ENCODE measurements at regions not wholly inside any gene's neighbourhood (a gene's known extent, or its start where the extent isn't known, plus 50 kb on each side); places are given as distances from the start of the nearest gene placed in this dataset.

- DNase-seq, result no peak
Observed at GRCh38 chr1:57789936-57790335, 366.1 kb upstream of the DAB1 start.

DNA sequence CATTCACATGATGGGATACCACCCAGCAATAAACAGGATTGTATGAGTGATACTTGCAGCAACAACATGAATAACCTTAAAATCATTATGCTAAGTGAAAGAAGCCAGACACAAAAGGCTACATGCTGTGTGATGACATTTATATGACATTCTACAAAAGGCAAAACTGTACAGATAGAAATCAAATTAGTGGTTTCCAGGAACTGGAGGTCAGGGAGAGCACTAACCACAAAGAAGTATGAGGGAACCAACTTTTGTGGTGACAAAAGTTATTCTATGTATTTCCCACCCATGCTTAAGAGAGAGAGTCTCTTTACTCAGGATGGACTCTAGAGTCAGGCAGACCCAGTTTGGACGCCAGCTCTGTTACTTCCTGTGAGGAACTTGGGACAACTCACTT, 364.5 kb upstream of the DAB1 start:
- no peak for DNase-seq

GRCh38 chr1:57784356-57784755, 360.5 kb upstream of the DAB1 start:
- no peak for DNase-seq

GRCh38 chr1:57782357-57782756, 358.5 kb upstream of the DAB1 start:
- no peak for DNase-seq

DNA sequence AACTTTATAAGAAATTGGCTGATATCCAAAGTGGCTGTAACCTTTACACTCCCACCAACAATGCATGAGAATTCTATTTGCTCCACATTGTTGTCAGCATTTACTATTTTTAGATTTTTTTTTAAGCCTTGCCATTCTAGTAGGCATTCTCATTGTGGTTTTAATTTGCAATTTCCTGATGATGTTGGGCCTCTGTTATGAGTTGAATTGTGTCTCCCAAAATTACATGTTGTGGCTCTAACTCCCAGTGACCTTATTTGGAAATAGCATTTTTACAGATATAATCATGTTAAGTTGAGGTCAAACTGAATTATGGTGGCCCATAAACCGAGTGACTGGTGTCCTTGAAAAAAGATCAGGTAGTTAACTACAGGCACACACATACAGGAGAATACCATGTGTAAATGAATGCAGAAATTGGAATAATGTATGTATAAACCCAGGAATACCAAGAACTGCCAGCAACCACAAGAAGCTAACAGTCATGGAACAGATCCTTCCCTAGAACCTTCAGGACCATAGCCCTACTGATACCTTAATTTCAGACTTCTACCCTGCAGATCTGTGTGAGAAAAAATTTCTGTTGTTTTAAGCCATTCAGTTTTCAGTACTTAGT, 348.8 kb upstream of the DAB1 start:
- DNase-seq, result no peak

GRCh38 chr1:57770772-57771171, 346.9 kb upstream of the DAB1 start:
- no peak for DNase-seq

DNA sequence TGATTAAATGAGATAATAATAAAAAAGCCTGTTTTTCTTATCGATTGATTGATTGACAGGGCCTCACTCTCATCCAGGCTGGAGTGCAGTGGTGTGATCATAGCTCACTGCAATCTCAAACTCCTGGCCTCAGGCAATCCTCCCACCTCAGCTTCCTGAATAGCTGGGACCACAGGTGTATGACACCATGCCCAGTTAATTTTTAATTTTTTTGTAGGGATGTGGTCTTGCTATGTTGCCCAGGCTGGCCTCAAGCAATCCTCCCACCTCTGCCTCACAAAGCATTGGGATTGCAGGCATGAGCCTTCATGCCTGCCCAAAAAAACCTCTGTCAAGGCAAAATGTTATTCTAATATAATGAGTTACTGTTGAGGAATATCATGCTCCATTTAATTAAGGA, 346.4 kb upstream of the DAB1 start:
- no peak for DNase-seq

DNA sequence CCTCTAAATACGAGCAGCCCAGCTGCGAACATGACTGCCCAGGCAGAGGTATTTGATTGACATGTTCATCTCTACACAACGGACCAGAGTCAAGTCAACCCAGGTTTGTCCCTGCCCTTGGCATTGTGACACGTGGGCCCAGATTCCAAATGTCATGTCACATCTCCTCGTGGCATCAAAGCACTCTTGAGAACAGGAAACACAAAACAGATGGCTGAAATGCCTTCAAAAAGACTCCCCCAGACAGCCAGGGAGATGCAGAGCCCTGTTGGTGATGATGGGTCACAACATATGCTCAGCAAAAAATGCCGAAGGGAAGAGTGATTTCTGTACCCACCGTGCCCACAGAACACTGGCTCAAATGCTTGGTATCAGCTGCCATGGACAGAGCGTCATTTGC, 337.8 kb upstream of the DAB1 start:
- no peak for DNase-seq

GRCh38 chr1:57752843-57753242, 329.0 kb upstream of the DAB1 start:
- no peak for DNase-seq

DNA sequence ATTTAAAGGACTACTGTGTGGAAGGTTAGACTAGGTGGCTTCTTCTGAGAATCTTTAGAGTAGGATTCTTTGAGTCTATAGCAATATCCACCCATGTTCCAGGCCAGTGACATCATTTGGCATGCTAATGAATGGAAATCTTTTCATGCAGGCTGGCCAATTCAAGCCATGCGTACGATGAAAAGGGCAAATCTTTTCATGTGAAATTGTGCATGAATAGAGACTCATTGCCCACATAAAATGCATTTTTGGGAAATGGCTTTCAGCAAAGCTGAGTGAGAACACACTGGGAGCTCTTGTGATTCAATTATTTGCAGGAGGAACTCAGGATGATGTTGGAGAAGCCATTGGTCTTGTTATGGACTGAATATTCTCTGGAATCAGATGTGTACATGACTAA, 324.9 kb upstream of the DAB1 start:
- DNase-seq, result no peak

GRCh38 chr1:57747818-57748217, 324.0 kb upstream of the DAB1 start:
- no peak for DNase-seq

DNA sequence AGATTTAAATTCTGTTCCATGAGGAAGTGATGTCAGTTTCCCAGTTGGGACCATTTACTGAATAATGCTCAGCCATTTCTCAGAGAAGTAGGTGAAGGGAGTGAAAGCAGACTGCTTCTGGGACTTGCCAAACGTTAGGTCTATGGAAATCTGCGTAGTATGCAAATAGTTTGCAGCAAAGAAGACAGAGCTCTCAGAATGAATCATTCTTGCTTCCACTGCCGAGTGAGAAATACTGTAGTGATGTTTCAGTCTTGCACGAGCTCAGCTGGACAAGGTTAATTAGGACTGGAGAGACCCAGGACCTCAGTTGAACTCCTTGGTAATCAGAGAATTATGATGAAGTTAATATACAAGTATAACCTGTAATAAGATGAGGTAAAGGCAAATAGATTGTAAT, 317.7 kb upstream of the DAB1 start:
- DNase-seq, result no peak

- no peak for DNase-seq
Observed at GRCh38 chr1:57736940-57737339, 313.1 kb upstream of the DAB1 start.

DNA sequence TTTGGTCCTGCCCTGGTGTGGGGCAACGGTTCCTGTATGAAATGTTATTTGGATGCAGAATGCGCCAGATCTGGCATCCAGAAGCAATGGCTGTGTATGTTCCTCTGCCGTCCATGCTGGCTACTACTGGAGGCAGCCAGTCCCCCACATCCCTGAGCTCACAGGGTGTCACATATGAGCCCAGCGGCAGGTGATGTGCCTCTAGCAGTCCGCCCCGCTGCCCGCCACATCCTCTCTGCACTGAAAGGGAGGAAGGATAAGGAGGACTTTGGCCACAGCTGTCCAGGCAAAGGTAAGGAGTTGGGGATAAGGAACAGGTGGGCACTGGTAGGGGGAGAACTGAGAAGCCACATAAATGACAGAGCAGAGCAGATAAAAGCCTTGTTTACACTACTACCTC, 305.3 kb upstream of the DAB1 start:
- DNase-seq, result no peak

DNA sequence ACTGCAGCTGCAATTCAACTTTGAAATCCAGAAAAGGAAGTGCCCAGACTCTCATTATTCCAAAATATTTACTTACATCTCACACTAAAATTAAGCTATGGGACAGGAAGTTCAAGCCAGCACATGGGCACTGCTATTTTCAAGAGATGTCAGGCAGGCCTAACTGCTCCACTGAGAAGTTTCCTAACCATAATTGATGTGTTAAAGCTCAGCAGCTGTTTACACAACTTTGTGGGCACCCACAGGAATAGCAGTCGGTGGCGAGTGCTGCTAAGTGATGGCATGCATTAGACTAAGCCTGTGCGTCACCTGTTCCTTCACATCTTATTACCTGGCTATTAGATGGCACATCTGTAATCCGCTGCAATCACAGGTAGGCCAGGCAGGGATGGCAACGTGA, 303.3 kb upstream of the DAB1 start:
- no peak for DNase-seq

GRCh38 chr1:57725318-57725717, 301.5 kb upstream of the DAB1 start:
- DNase-seq, result no peak

GRCh38 chr1:57724535-57724934, 300.7 kb upstream of the DAB1 start:
- no peak for DNase-seq

- DNase-seq, result no peak
Observed at GRCh38 chr1:57722285-57722978, 298.6 kb upstream of the DAB1 start.

DNA sequence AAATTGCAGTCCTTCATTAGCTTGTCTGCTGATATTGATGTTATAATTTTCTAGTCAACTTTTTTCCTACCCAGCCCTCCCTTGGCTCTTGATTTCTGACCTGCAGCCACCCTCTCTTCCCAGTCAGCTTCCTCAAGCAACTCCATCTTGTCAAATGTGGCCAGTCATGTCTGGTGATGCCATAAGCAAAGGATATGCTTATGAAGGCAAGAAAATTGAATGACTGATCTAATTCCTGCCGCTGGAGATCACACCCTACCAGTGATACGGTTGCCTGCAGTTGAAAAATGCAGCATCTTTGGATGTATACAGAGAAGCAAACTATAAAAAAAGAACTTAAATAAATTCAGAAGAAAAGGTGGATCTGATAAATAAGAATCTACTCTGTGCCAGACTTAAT, 297.1 kb upstream of the DAB1 start:
- DNase-seq, result no peak

GRCh38 chr1:57719274-57719673, 295.4 kb upstream of the DAB1 start:
- no peak for DNase-seq

DNA sequence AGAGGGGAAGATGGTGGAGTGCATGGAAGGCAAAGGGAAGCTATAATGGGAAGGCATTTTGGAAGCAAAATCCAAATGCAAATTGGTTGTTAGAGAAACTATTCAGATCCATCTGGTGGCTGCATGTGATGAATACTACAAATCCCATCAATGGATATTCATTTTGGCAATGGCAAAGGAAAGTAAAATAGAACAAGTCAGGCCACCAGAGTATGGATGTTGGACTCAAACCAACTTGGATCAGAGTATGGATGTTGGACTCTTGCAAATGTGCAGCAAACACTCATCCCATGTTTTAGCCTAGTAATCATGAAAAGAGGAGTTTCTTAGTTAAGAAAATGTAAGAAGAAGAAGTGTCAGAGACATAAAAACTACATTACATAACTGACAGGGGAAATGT, 289.6 kb upstream of the DAB1 start:
- DNase-seq, result no peak

- no peak for DNase-seq
Observed at GRCh38 chr1:57712846-57713245, 289.0 kb upstream of the DAB1 start.

GRCh38 chr1:57711326-57711725, 287.5 kb upstream of the DAB1 start:
- DNase-seq, result no peak

DNA sequence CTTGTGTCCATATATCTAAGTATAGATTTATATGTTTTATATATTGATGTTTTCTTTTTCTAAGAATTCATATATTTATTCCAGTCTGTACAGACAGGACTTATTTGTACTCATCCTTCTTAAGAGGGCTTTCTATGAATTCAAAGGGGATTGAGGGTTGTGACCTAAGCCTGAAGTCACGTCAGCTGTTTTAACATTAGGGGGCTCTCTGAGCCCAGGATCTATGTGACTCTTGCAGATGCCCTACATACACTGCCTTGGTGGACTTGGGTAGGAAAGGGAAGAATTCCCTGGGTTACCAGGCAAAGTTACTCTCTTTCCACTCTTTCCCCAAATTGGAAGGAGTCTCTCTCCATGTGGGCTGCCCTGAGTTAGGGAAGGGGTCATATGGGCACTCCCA, 283.8 kb upstream of the DAB1 start:
- no peak for DNase-seq

DNA sequence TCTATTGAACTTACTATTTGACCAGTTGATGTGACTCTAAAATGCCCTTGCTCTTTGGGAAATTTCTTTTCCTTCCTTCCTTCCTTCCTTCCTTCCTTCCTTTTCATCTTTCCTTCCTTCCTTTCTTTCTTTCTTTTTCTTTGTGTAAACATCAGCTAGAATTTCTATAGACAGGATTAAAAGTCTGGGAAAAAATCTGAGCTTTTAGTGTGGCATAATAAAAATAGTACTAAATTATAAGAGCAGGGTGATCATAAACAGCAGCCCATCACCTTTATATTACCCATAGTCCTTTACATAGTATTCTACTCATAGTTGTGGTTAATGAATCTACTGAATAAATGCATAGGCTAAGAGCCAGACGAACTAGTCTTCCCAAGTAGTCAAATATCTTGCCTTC, 281.0 kb upstream of the DAB1 start:
- no peak for DNase-seq
